ENCODE measurements at regions not wholly inside any gene's neighbourhood (a gene's known extent, or its start where the extent isn't known, plus 50 kb on each side); places are given as distances from the start of the nearest gene placed in this dataset.

DNA sequence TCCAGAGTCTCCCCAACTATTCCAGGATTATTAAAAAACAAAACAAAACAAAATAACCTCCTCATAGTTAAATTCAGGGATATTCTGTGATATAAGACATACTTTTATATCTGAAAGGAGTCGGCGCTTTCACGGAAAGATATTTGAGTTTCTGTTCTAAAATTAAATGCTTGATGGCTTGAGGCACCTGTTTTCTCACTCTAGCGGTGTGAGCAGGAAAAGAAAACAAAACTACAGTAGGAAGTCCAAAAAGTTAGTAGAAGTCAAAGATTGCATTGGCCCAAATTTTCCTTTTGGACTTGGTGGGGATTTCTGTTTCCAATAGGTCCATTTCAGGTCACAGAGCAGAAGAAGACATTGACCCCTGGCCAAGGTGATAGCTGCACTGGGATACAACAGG, 716.1 kb upstream of the POT1 start (continued):
- TF ChIP-seq, protein P1, sequence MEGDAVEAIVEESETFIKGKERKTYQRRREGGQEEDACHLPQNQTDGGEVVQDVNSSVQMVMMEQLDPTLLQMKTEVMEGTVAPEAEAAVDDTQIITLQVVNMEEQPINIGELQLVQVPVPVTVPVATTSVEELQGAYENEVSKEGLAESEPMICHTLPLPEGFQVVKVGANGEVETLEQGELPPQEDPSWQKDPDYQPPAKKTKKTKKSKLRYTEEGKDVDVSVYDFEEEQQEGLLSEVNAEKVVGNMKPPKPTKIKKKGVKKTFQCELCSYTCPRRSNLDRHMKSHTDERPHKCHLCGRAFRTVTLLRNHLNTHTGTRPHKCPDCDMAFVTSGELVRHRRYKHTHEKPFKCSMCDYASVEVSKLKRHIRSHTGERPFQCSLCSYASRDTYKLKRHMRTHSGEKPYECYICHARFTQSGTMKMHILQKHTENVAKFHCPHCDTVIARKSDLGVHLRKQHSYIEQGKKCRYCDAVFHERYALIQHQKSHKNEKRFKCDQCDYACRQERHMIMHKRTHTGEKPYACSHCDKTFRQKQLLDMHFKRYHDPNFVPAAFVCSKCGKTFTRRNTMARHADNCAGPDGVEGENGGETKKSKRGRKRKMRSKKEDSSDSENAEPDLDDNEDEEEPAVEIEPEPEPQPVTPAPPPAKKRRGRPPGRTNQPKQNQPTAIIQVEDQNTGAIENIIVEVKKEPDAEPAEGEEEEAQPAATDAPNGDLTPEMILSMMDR (conservative IDR thresholded peaks at IDR 0.05; ENCODE audit: low read depth in 2 of 2) = no peak
- no peak for TF ChIP-seq ZNF114 (CRISPR knock-in tag; IDR thresholded peaks at IDR 0.05)

DNA sequence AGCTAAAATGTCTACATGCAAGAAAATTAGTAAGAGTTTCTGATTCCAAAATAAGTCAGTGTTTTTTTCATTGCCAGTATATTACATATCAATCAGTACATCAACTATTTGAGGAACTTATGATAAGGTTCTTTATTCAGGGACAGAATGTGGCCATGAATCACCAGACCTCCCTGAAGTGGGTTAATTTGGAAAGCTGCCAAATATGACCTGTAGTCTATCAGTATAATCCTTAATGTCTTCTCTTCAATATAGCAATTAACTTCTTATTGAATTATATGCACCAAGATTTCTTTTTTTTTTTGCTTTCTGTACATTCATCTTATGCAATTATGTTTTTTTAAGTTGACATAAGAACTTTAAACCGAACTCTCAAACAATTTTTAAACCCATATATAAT, 714.5 kb upstream of the POT1 start:
- no peak overlapping the region for H3K4me3 ChIP-seq
- H3K4me1 ChIP-seq (ENCODE audit: insufficient read depth) = no peaks in the 10 kb centered on the region
- TF ChIP-seq, protein P2, sequence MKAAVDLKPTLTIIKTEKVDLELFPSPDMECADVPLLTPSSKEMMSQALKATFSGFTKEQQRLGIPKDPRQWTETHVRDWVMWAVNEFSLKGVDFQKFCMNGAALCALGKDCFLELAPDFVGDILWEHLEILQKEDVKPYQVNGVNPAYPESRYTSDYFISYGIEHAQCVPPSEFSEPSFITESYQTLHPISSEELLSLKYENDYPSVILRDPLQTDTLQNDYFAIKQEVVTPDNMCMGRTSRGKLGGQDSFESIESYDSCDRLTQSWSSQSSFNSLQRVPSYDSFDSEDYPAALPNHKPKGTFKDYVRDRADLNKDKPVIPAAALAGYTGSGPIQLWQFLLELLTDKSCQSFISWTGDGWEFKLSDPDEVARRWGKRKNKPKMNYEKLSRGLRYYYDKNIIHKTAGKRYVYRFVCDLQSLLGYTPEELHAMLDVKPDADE (IDR thresholded peaks at IDR 0.05) = no peak
- TF ChIP-seq EZH2phosphoT487 (IDR thresholded peaks at IDR 0.05; ENCODE audit: unreplicated experiment) = no peak
- TF ChIP-seq ZNF114 (CRISPR knock-in tag; IDR thresholded peaks at IDR 0.05) = no peak
- TF ChIP-seq, protein P1 (conservative IDR thresholded peaks at IDR 0.05; ENCODE audit: low read depth in 2 of 2) = no peak
- no peak for TF ChIP-seq STAT1 (IDR thresholded peaks at IDR 0.05; ENCODE audit: unreplicated experiment)
- TF ChIP-seq CREB1 (CRISPR knock-in tag; IDR thresholded peaks at IDR 0.05; ENCODE audit: low read depth) = no peak
- no peak for TF ChIP-seq NANOG (IDR thresholded peaks at IDR 0.05; ENCODE audit: borderline replicate concordance)
- TF ChIP-seq, protein P3, sequence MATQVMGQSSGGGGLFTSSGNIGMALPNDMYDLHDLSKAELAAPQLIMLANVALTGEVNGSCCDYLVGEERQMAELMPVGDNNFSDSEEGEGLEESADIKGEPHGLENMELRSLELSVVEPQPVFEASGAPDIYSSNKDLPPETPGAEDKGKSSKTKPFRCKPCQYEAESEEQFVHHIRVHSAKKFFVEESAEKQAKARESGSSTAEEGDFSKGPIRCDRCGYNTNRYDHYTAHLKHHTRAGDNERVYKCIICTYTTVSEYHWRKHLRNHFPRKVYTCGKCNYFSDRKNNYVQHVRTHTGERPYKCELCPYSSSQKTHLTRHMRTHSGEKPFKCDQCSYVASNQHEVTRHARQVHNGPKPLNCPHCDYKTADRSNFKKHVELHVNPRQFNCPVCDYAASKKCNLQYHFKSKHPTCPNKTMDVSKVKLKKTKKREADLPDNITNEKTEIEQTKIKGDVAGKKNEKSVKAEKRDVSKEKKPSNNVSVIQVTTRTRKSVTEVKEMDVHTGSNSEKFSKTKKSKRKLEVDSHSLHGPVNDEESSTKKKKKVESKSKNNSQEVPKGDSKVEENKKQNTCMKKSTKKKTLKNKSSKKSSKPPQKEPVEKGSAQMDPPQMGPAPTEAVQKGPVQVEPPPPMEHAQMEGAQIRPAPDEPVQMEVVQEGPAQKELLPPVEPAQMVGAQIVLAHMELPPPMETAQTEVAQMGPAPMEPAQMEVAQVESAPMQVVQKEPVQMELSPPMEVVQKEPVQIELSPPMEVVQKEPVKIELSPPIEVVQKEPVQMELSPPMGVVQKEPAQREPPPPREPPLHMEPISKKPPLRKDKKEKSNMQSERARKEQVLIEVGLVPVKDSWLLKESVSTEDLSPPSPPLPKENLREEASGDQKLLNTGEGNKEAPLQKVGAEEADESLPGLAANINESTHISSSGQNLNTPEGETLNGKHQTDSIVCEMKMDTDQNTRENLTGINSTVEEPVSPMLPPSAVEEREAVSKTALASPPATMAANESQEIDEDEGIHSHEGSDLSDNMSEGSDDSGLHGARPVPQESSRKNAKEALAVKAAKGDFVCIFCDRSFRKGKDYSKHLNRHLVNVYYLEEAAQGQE (IDR thresholded peaks at IDR 0.05; ENCODE audit: unreplicated experiment) = no peak
- no peak for TF ChIP-seq JUNB (IDR thresholded peaks at IDR 0.05; ENCODE audit: unreplicated experiment)
- TF ChIP-seq EZH2 (IDR thresholded peaks at IDR 0.05; ENCODE audit: low read depth, unreplicated experiment) = no peak
- no peak for TF ChIP-seq POLR2AphosphoS5 (IDR thresholded peaks at IDR 0.05; ENCODE audit: low read depth)
- no peak for TF ChIP-seq ZNF331 (CRISPR knock-in tag; IDR thresholded peaks at IDR 0.05; ENCODE audit: low read depth)
- Mint-ChIP-seq H3K4me1 (peaks cover 5% of the 10 kb centered on the region; the same call in 1 of the 3 replicates), H3K27me3 (ENCODE audit: insufficient read depth, low read depth, poor library complexity) (no peaks in the 10 kb centered on the region), H3K9me3 (no peaks in the 10 kb centered on the region), H3K27ac (no peak overlapping the region), H3K4me3 (no peak overlapping the region), H3K36me3 (ENCODE audit: low read depth) (no peaks in the 10 kb centered on the region)
- no peaks in the 10 kb centered on the region for H3F3A ChIP-seq (replicated peaks; ENCODE audit: low read depth)
- no peaks in the 10 kb centered on the region for H3K79me2 ChIP-seq (replicated peaks; ENCODE audit: insufficient read depth)
- DNase-seq (ENCODE audit: low spot score) (no peak), ATAC-seq (no peak)
- H2AFZ ChIP-seq = no peak overlapping the region
- no peaks in the 10 kb centered on the region for H4K20me1 ChIP-seq (replicated peaks; ENCODE audit: insufficient read depth)
- H3K36me3 ChIP-seq (ENCODE audit: insufficient read depth) = no peaks in the 10 kb centered on the region
- no peaks in the 10 kb centered on the region for H3K27me3 ChIP-seq (ENCODE audit: insufficient read depth)
- H3K9me2 ChIP-seq (ENCODE audit: insufficient read depth) = no peaks in the 10 kb centered on the region
- H3K27ac ChIP-seq (ENCODE audit: low read depth) = no peak overlapping the region
- no peak overlapping the region for H3K4me2 ChIP-seq

Measured in GM23338 (cell line).